Esophagus squamous epithelium (tissue), 5 donors: ENCODE measurements at regions not wholly inside any gene's neighbourhood (a gene's known extent, or its start where the extent isn't known, plus 50 kb on each side); places are given as distances from the start of the nearest gene placed in this dataset.
"Not testable (repeated sequence)": the region's sequence is repeated elsewhere in the genome, so short reads cannot be mapped to it uniquely, and the experiment has no call there.

ENCODE experiments used
- DNase-seq: peaks from one replicate; lab custom pipeline; 2025; lab: John Stamatoyannopoulos, UW
- H3K27ac ChIP-seq, 4 donors: fragments of 200-600 bp; sonication (generic); one replicate each; pipeline ENCODE4 v1.5.1; 2016 to 2019; ENCODE audit warnings: mild to moderate bottlenecking in 1 of 4
- H3K27me3 ChIP-seq, 4 donors: fragments of 200-600 bp; sonication (generic); 1 replicate in 3 of 4; 2 replicates in 1 of 4; pipeline versions ENCODE4 v1.5.1 to v1.6.0; 2017 to 2021; ENCODE audit warnings: antibody characterized with exemption in 1 of 4
- H3K36me3 ChIP-seq, 3 donors: fragments of 200-600 bp; sonication (generic); one replicate each; pipeline ENCODE4 v1.5.1; 2016 to 2019
- H3K4me1 ChIP-seq, 3 donors: fragments of 200-600 bp; sonication (generic); one replicate each; pipeline ENCODE4 v1.5.1; 2017 to 2019
- H3K4me3 ChIP-seq, 4 donors: fragments of 200-600 bp; sonication (generic); 1 replicate in 3 of 4; 2 replicates in 1 of 4; pipeline ENCODE4 v1.5.1; 2016 to 2019; ENCODE audit warnings: mild to moderate bottlenecking in 2 of 4, moderate library complexity in 1 of 4
- H3K9me3 ChIP-seq, 3 donors: fragments of 200-600 bp; sonication (generic); one replicate each; pipeline ENCODE4 v1.5.1; 2016 to 2019
- POLR2A ChIP-seq, 4 donors: fragments of 450-650 bp; IDR thresholded peaks; one replicate each; pipeline ENCODE4 v1.6.1; 2017; ENCODE audit warnings: antibody characterized with exemption in 4 of 4, mild to moderate bottlenecking in 4 of 4, moderate library complexity in 3 of 4
- WGBS, 2 donors: methylation state at CpG; one replicate each; pipeline ENCODE4 v1.1.5; 2018; 5-methylcytosine and 5-hydroxymethylcytosine counted together
- intact Hi-C: fragments of 100-400 bp; cut with DNase I; formaldehyde crosslinking; loops from one replicate; pipeline ENCODE4 v1.15.0; 2022
- TF ChIP-seq, protein P1 (sequence below), 6 experiments: fragments of 450-650 bp in 4 of 6; fragments of 200-600 bp in 2 of 6; sonication (generic) in 2 of 6; IDR thresholded peaks; one replicate each; pipeline ENCODE4 v1.5.1; 2016 to 2019; ENCODE audit warnings: antibody characterized with exemption in 6 of 6, mild to moderate bottlenecking in 4 of 6, moderate library complexity in 4 of 6
- donor health status: DM: yes; HTN: yes; CAD: no.

DNA sequence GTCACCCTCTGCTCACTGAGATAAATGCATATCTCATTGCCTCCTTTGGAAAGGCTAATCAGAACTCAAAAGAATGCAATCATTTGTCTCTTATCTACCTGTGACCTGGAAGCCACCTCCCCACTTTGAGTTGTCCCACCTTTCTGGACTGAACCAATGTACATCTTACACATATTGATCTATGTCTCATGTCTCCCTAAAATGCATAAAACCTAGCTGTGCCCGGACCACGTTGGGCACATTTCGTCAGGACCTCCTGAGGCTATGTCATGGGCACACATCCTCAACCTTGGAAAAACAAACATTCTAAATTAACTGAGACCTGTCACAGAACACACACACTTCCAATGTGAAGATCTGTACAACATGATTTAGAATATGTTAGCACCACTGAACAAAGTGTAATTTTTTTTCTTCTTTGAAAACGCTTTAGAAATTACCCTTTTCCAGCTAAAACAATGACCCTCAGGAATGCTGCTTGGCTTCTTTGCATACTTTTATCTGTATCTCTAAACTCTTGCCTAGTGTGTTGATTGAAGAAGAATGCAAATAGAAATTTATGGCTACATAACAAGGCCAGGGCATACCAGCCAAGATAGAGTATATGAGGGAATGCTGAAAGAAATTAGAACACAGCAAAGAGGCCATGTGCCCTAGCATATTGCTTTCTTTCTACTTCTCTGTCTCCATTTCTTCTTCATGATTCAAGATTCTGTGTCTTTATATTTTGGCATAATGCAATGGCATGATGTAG, 84.6 kb upstream of the DST start:
- no peak for DNase-seq
- H3K27me3 ChIP-seq: no peaks in the 10 kb centered on the region
- WGBS, 2 donors: 75 to 88% methylated on average over 4 of the region's 4 CpGs
- H3K4me3 ChIP-seq: no peak overlapping the region
- intact Hi-C loops: no loop called here
- peaks cover 0 to 11% (median 4%) of the 10 kb centered on the region in 3 donors for H3K4me1 ChIP-seq
- no peaks in the 10 kb centered on the region for H3K9me3 ChIP-seq
- no peak overlapping the region for H3K27ac ChIP-seq
- TF ChIP-seq POLR2A (IDR thresholded peaks at IDR 0.05): no peak
- H3K36me3 ChIP-seq: no peaks in the 10 kb centered on the region

DNA sequence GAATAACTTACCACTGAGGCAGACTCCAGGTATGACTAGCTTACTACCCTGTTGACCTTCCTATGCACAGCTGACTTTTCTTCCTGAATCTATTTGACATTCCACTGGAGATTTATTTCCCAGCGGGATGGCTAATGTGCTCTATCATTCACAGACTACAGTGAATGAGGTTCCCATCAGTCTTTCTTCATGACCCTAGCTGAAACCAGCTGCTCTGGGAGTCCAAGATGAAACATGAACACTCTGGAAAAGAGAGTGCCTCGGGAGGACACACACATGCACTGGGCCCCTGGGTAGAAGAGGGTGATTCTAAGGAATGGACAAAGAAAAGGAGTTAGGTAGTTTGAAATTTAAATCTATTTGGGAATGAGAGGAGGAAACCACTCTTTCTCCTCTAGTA, 82.6 kb upstream of the DST start:
- Histone ChIP-seq H3K27ac (no peak overlapping the region), H3K36me3 (no peaks in the 10 kb centered on the region), H3K4me1 (peaks cover 0 to 2% (median 1%) of the 10 kb centered on the region in 3 donors), H3K9me3 (no peaks in the 10 kb centered on the region), H3K27me3 (no peaks in the 10 kb centered on the region), H3K4me3 (no peak overlapping the region)
- no peak for DNase-seq
- intact Hi-C loops: no loop called here
- 67 to 91% methylated on average over 2 of the region's 2 CpGs for WGBS, 2 donors
- TF ChIP-seq POLR2A (IDR thresholded peaks at IDR 0.05): no peak
- TF ChIP-seq, protein P1, sequence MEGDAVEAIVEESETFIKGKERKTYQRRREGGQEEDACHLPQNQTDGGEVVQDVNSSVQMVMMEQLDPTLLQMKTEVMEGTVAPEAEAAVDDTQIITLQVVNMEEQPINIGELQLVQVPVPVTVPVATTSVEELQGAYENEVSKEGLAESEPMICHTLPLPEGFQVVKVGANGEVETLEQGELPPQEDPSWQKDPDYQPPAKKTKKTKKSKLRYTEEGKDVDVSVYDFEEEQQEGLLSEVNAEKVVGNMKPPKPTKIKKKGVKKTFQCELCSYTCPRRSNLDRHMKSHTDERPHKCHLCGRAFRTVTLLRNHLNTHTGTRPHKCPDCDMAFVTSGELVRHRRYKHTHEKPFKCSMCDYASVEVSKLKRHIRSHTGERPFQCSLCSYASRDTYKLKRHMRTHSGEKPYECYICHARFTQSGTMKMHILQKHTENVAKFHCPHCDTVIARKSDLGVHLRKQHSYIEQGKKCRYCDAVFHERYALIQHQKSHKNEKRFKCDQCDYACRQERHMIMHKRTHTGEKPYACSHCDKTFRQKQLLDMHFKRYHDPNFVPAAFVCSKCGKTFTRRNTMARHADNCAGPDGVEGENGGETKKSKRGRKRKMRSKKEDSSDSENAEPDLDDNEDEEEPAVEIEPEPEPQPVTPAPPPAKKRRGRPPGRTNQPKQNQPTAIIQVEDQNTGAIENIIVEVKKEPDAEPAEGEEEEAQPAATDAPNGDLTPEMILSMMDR (IDR thresholded peaks at IDR 0.05): no peak

DNA sequence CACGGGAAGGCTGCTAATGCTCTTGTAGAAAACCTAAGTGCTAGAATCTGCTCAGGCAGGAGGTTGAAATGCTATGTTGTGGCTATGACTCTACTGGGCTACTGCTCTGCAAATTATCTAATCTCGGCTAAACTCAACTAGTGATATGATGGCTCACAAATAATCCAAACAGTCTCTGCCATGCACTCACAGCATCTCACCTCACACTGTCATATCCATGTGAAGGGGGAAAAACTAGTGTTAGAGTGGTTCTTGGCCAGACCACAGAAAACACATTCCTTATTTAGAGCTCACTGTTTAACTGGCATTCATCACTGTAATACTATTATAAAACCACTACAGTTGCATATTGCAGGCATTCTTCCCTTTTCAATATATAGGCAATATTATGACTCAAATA, 81.8 kb upstream of the DST start:
- H3K27ac ChIP-seq: no peak overlapping the region
- no peaks in the 10 kb centered on the region for H3K27me3 ChIP-seq
- no peak for DNase-seq
- no peak overlapping the region for H3K4me3 ChIP-seq
- H3K4me1 ChIP-seq: no peaks in the 10 kb centered on the region
- intact Hi-C loops: no loop called here
- TF ChIP-seq, protein P1 (IDR thresholded peaks at IDR 0.05): no peak
- TF ChIP-seq POLR2A (IDR thresholded peaks at IDR 0.05): no peak
- peaks cover 0 to 2% (median 0%) of the 10 kb centered on the region in 3 donors for H3K9me3 ChIP-seq
- 66 to 85% methylated on average over 2 of the region's 2 CpGs for WGBS, 2 donors
- no peaks in the 10 kb centered on the region for H3K36me3 ChIP-seq

DNA sequence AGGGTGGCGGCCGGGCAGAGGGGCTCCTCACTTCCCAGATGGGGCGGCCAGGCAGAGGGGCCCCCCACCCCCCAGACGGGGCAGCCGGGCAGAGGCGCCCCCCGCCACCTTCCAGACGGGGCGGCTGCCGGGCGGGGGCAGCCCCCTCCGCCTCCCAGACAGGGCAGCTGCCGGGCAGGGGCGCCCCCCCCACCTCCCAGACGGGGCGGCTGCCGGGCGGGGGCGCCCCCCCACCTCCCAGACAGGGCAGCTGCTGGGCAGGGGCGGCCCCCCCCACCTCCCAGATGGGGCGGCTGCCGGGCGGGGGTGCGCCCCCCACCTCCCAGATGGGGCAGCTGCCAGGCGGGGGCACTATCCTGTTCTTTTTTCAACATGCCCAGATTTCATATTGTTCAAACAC, 78.2 kb upstream of the DST start:
- no peaks in the 10 kb centered on the region for H3K27me3 ChIP-seq
- WGBS, 2 donors: no CpG with 5 or more reads among the region's 25 CpGs
- no peak overlapping the region for H3K4me3 ChIP-seq
- H3K9me3 ChIP-seq: peaks cover 0 to 3% (median 0%) of the 10 kb centered on the region in 3 donors
- H3K27ac ChIP-seq: no peak overlapping the region
- no peaks in the 10 kb centered on the region for H3K36me3 ChIP-seq
- intact Hi-C loops: no loop called here
- H3K4me1 ChIP-seq: peaks cover 0 to 4% (median 0%) of the 10 kb centered on the region in 3 donors
- no peak for DNase-seq
- TF ChIP-seq, protein P1 (IDR thresholded peaks at IDR 0.05): no peak
- no peak for TF ChIP-seq POLR2A (IDR thresholded peaks at IDR 0.05)

DNA sequence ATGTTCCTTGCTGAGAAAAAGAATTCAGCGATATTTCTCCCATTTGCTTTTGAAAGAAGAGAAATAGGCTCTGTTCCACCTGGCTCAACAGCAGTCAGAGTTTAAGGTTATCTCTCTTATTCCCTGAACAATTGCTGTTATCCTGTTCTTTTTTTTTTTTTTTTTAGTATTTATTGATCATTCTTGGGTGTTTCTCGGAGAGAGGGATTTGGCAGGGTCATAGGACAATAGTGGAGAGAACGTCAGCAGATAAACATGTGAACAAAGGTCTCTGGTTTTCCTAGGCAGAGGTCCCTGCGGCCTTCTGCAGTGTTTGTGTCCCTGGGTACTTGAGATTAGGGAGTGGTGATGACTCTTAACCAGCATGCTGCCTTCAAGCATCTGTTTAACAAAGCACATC, 77.5 kb upstream of the DST start:
- intact Hi-C loops, H3K27ac ChIP-seq, H3K36me3 ChIP-seq, H3K27me3 ChIP-seq, H3K9me3 ChIP-seq, H3K4me3 ChIP-seq, DNase-seq: not testable (repeated sequence)
- peaks cover 0 to 11% (median 6%) of the 10 kb centered on the region in 3 donors for H3K4me1 ChIP-seq
- 74 to 100% methylated on average over 1 to 4 of the region's 4 CpGs for WGBS, 2 donors

DNA sequence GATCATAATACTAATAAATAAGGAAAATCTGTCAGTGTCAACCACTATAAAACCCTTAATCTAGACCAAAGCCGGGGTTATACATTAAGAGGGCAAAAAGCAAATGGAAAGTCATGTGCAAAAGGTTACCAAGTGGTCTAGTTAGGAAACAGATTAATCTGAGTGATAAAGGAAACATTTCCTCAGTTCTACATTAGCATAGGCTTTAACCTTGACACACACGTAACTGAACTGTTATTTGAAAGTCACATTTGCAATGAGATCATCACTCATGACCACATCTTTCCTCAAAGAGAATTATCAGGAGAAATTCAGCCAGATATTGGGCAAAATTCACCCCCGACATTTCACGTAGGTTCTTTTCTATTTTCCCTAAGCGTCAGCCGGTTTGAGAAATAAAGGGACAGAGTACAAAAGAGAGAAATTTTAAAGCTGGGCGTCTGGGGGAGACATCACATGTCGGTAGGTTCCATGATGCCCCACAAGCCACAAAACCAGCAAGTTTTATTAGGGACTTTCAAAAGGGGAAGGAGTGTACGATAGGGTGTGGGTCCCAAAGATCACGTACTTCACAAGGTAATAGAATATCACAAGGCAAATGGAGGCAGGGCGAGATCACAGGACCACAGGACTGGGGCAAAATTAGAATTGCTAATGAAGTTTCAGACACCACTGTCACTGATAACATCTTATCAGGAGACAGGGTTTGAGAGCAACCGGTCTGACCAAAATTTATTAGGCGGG, 76.8 kb upstream of the DST start:
- H3K9me3 ChIP-seq, H3K4me3 ChIP-seq, DNase-seq, H3K27me3 ChIP-seq, H3K27ac ChIP-seq, H3K36me3 ChIP-seq: not testable (repeated sequence)
- 83 to 86% methylated on average over 13 of the region's 13 CpGs for WGBS, 2 donors
- peaks cover 0 to 18% (median 11%) of the 10 kb centered on the region in 3 donors for H3K4me1 ChIP-seq
- intact Hi-C loops: loop anchor here (10.0 kb wide), 1 partner anchor 45 kb away; no protein-coding TSS in a partner anchor
